Esophagus squamous epithelium (tissue), 4 donors: ENCODE measurements at regions not wholly inside any gene's neighbourhood (a gene's known extent, or its start where the extent isn't known, plus 50 kb on each side); places are given as distances from the start of the nearest gene placed in this dataset.

Source experiments
- POLR2A ChIP-seq, 4 donors: fragments of 450-650 bp; IDR thresholded peaks; one replicate each; pipeline ENCODE4 v1.6.1; 2017; ENCODE audit warnings: antibody characterized with exemption in 4 of 4, mild to moderate bottlenecking in 4 of 4, moderate library complexity in 3 of 4
- TF ChIP-seq, protein P1 (sequence below), 6 experiments: fragments of 450-650 bp in 4 of 6; fragments of 200-600 bp in 2 of 6; sonication (generic) in 2 of 6; IDR thresholded peaks; one replicate each; pipeline ENCODE4 v1.5.1; 2016 to 2019; ENCODE audit warnings: antibody characterized with exemption in 6 of 6, mild to moderate bottlenecking in 4 of 6, moderate library complexity in 4 of 6

GRCh38 chr5:164470312-164470711 lies 964.9 kb downstream of the MAT2B start:
- TF ChIP-seq, protein P1, sequence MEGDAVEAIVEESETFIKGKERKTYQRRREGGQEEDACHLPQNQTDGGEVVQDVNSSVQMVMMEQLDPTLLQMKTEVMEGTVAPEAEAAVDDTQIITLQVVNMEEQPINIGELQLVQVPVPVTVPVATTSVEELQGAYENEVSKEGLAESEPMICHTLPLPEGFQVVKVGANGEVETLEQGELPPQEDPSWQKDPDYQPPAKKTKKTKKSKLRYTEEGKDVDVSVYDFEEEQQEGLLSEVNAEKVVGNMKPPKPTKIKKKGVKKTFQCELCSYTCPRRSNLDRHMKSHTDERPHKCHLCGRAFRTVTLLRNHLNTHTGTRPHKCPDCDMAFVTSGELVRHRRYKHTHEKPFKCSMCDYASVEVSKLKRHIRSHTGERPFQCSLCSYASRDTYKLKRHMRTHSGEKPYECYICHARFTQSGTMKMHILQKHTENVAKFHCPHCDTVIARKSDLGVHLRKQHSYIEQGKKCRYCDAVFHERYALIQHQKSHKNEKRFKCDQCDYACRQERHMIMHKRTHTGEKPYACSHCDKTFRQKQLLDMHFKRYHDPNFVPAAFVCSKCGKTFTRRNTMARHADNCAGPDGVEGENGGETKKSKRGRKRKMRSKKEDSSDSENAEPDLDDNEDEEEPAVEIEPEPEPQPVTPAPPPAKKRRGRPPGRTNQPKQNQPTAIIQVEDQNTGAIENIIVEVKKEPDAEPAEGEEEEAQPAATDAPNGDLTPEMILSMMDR (IDR thresholded peaks at IDR 0.05): no peak
- no peak for TF ChIP-seq POLR2A (IDR thresholded peaks at IDR 0.05)
